ENCODE measurements at regions not wholly inside any gene's neighbourhood (a gene's known extent, or its start where the extent isn't known, plus 50 kb on each side); places are given as distances from the start of the nearest gene placed in this dataset.

- H3K27ac Mint-ChIP-seq = no peak overlapping the region
- peaks cover 0 to 18% (median 6%) of the 10 kb centered on the region in 7 donors for H3K9me3 Mint-ChIP-seq
- Histone ChIP-seq H3K79me2 (ENCODE audit: insufficient read depth, low read length) (no peaks in the 10 kb centered on the region), H3K27me3 (ENCODE audit: control insufficient read depth in 2 of 2, insufficient read depth in 2 of 2, low read length in 2 of 2) (no peaks in the 10 kb centered on the region), H3K27ac (ENCODE audit: low read depth in 1 of 2, low read length in 2 of 2) (no peak overlapping the region), H4K20me1 (ENCODE audit: insufficient read depth, low read length) (no peaks in the 10 kb centered on the region), H2AFZ (ENCODE audit: insufficient read depth, low read depth, low read length, poor library complexity, severe bottlenecking) (no peak overlapping the region), H3K4me2 (replicated peaks; ENCODE audit: extremely low read depth, low read length, poor library complexity, severe bottlenecking) (no peak overlapping the region), H3K4me3 (replicated peaks in 1 of 3; ENCODE audit: low read depth in 2 of 3, low read length in 3 of 3) (no peak overlapping the region), H3K36me3 (replicated peaks in 1 of 2; ENCODE audit: control insufficient read depth in 1 of 2, insufficient read depth in 2 of 2, low read length in 2 of 2) (no peaks in the 10 kb centered on the region), H3K9ac (ENCODE audit: insufficient read depth, low read length, poor library complexity, severe bottlenecking) (no peak overlapping the region), H3K9me3 (replicated peaks in 1 of 2; ENCODE audit: control insufficient read depth in 1 of 2, insufficient read depth in 1 of 2, low read length in 2 of 2) (peaks cover 0 to 2% of the 10 kb centered on the region in 2 donors), H3K4me1 (ENCODE audit: control insufficient read depth in 1 of 2, insufficient read depth in 2 of 2, low read length in 2 of 2) (no peaks in the 10 kb centered on the region)
- intact Hi-C loops (cut with micrococcal nuclease) = no loop called here
- WGBS (ENCODE audit: insufficient coverage) = 12% methylated on average over 8 of the region's 10 CpGs
- no peak for DNase-seq
- TF ChIP-seq CTCF (IDR thresholded peaks at IDR 0.05) = no peak
- peak overlapping the region in 1 of 2 donors; percentile 27 for H3K4me3 Mint-ChIP-seq
- peaks cover 7 to 14% (median 9%) of the 10 kb centered on the region in 3 donors for H3K27me3 Mint-ChIP-seq (ENCODE audit: low read depth in 3 of 3)
- no peaks in the 10 kb centered on the region for H3K36me3 Mint-ChIP-seq
- H3K4me1 Mint-ChIP-seq = no peaks in the 10 kb centered on the region
Measured at GRCh38 chr3:137642831-137643230, 121.3 kb upstream of the SOX14 start.

GRCh38 chr3:137647179-137647578 is 116.9 kb upstream of the SOX14 start:
- Mint-ChIP-seq H3K27ac (no peak overlapping the region), H3K9me3 (peaks cover 0 to 14% (median 3%) of the 10 kb centered on the region in 7 donors), H3K4me1 (no peaks in the 10 kb centered on the region), H3K36me3 (no peaks in the 10 kb centered on the region), H3K27me3 (ENCODE audit: low read depth in 3 of 3) (peaks cover 7 to 11% (median 7%) of the 10 kb centered on the region in 3 donors), H3K4me3 (no peak overlapping the region)
- H3K36me3 ChIP-seq (replicated peaks in 1 of 2; ENCODE audit: control insufficient read depth in 1 of 2, insufficient read depth in 2 of 2, low read length in 2 of 2) = no peaks in the 10 kb centered on the region
- no peak overlapping the region for H3K4me2 ChIP-seq (replicated peaks; ENCODE audit: extremely low read depth, low read length, poor library complexity, severe bottlenecking)
- no peak overlapping the region for H2AFZ ChIP-seq (ENCODE audit: insufficient read depth, low read depth, low read length, poor library complexity, severe bottlenecking)
- intact Hi-C loops (cut with micrococcal nuclease) = no loop called here
- H3K27ac ChIP-seq (ENCODE audit: low read depth in 1 of 2, low read length in 2 of 2) = no peak overlapping the region
- H3K4me1 ChIP-seq (ENCODE audit: control insufficient read depth in 1 of 2, insufficient read depth in 2 of 2, low read length in 2 of 2) = no peaks in the 10 kb centered on the region
- DNase-seq = no peak
- H3K27me3 ChIP-seq (ENCODE audit: control insufficient read depth in 2 of 2, insufficient read depth in 2 of 2, low read length in 2 of 2) = no peaks in the 10 kb centered on the region
- WGBS (ENCODE audit: insufficient coverage) = 31% methylated on average over 2 of the region's 5 CpGs
- H4K20me1 ChIP-seq (ENCODE audit: insufficient read depth, low read length) = no peaks in the 10 kb centered on the region
- TF ChIP-seq CTCF (IDR thresholded peaks at IDR 0.05) = no peak
- H3K9ac ChIP-seq (ENCODE audit: insufficient read depth, low read length, poor library complexity, severe bottlenecking) = no peak overlapping the region
- no peaks in the 10 kb centered on the region for H3K79me2 ChIP-seq (ENCODE audit: insufficient read depth, low read length)
- no peak overlapping the region for H3K4me3 ChIP-seq (replicated peaks in 1 of 3; ENCODE audit: low read depth in 2 of 3, low read length in 3 of 3)
- peaks cover 0 to 2% of the 10 kb centered on the region in 2 donors for H3K9me3 ChIP-seq (replicated peaks in 1 of 2; ENCODE audit: control insufficient read depth in 1 of 2, insufficient read depth in 1 of 2, low read length in 2 of 2)

Data from CD14-positive monocyte (primary cell).